GM12892 (cell line): ENCODE measurements at regions not wholly inside any gene's neighbourhood (a gene's known extent, or its start where the extent isn't known, plus 50 kb on each side); places are given as distances from the start of the nearest gene placed in this dataset.

Experiments
- POLR2A ChIP-seq: IDR thresholded peaks from 2 replicates; pipeline ENCODE4 v1.6.1; 2011; ENCODE audit warnings: low read depth, low read length, control low read depth
- TAF1 ChIP-seq: IDR thresholded peaks from 2 replicates; pipeline ENCODE4 v1.6.1; 2011; ENCODE audit warnings: low read depth, mild to moderate bottlenecking, control low read depth, low read length, borderline replicate concordance

- TF ChIP-seq TAF1 (no peak), POLR2A (no peak)
Observed at GRCh38 chr2:60098996-60099395, 454.5 kb downstream of the BCL11A start.
